Activated T-cell treated with anti-CD3 and anti-CD28 coated beads for 4 hours (primary cell): ENCODE measurements at regions not wholly inside any gene's neighbourhood (a gene's known extent, or its start where the extent isn't known, plus 50 kb on each side); places are given as distances from the start of the nearest gene placed in this dataset.
"Not testable (repeated sequence)": the region's sequence is repeated elsewhere in the genome, so short reads cannot be mapped to it uniquely, and the experiment has no call there.

Experiments used
- DNase-seq: peaks from one replicate; pipeline ENCODE4 v3.0.0-alpha.2; 2020

GRCh38 chr10:83995738-83996331 is 143.5 kb upstream of the GHITM start:
- no peak for DNase-seq

- no peak for DNase-seq
Observed at GRCh38 chr10:84004221-84004620, 135.1 kb upstream of the GHITM start.

GRCh38 chr10:84005403-84005802 is 133.9 kb upstream of the GHITM start:
- DNase-seq, result no peak

- DNase-seq, result no peak
Observed at GRCh38 chr10:84007482-84007881, 131.8 kb upstream of the GHITM start.

- no peak for DNase-seq
Observed at GRCh38 chr10:84008878-84009277, 130.4 kb upstream of the GHITM start.

GRCh38 chr10:84012431-84012830 is 126.9 kb upstream of the GHITM start:
- DNase-seq, result no peak

GRCh38 chr10:84012831-84013458 is 126.4 kb upstream of the GHITM start:
- DNase-seq, result no peak

- no peak for DNase-seq
Observed at GRCh38 chr10:84015877-84016595, 123.3 kb upstream of the GHITM start.

GRCh38 chr10:84018826-84019225 is 120.5 kb upstream of the GHITM start:
- DNase-seq, result no peak

- DNase-seq, result not testable (repeated sequence)
Observed at GRCh38 chr10:84019854-84020458, 119.4 kb upstream of the GHITM start.

GRCh38 chr10:84026821-84027257 is 112.5 kb upstream of the GHITM start:
- DNase-seq, result no peak

GRCh38 chr10:84029840-84030239 is 109.5 kb upstream of the GHITM start:
- DNase-seq, result no peak

- DNase-seq, result no peak
Observed at GRCh38 chr10:84038035-84038434, 101.3 kb upstream of the GHITM start.

GRCh38 chr10:84039957-84040356 is 99.4 kb upstream of the GHITM start:
- no peak for DNase-seq

- DNase-seq, result no peak
Observed at GRCh38 chr10:84047258-84048010, 91.9 kb upstream of the GHITM start.

GRCh38 chr10:84049645-84050011 is 89.7 kb upstream of the GHITM start:
- DNase-seq, result no peak

- DNase-seq, result no peak
Observed at GRCh38 chr10:84053626-84054025, 85.7 kb upstream of the GHITM start.

- no peak for DNase-seq
Observed at GRCh38 chr10:84054743-84055142, 84.6 kb upstream of the GHITM start.

GRCh38 chr10:84059526-84059925 is 79.8 kb upstream of the GHITM start:
- DNase-seq, result no peak

GRCh38 chr10:84063440-84063839 is 75.9 kb upstream of the GHITM start:
- no peak for DNase-seq

- no peak for DNase-seq
Observed at GRCh38 chr10:84065804-84066601, 73.3 kb upstream of the GHITM start.

GRCh38 chr10:84074521-84074920 is 64.8 kb upstream of the GHITM start:
- DNase-seq, result no peak
